HG03159 (cell line): ENCODE measurements at regions not wholly inside any gene's neighbourhood (a gene's known extent, or its start where the extent isn't known, plus 50 kb on each side); places are given as distances from the start of the nearest gene placed in this dataset.
"Not testable (repeated sequence)": the region's sequence is repeated elsewhere in the genome, so short reads cannot be mapped to it uniquely, and the experiment has no call there.

Source experiments
- ATAC-seq: cut with Tn5 transposase; IDR thresholded peaks from one replicate; pipeline ENCODE4 v1.9.1; 2021; ENCODE audit warnings: mild to moderate bottlenecking, moderate library complexity; ENCODE audit not compliant: unreplicated experiment

DNA sequence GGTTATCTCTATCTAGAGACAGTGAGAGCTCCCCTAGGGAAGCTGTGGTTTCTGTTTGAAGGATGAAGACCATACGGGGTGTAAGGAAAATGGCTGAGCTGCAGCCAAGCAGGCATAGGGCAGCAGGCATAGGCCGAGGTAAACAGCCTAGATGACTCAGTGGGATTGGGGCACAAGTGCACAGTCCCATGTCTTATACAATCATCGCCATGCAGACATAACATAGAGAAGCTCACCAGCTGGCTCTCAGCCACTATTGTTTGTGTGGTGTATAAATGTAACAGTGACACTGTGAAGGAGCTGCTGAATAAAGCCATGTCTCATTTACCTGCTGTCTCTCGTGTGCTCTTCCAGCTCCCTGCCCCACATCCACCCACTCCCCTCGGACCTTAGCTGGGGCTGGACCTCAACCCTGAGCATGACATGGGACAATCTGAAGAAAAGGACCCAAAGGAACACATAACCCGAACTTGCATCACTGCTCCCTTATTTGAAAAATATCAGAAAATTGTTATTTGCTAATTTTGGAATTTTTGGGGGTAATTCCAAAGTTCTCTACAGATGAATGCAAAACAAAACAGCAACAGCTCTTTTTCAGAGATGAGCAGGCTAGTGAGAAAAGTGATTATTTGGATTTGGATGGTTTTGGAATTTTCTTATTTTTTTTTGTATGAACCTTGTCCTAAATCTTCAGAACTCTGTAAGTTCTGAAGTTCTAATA is 582.7 kb downstream of the REEP3 start:
- ATAC-seq, result no peak

DNA sequence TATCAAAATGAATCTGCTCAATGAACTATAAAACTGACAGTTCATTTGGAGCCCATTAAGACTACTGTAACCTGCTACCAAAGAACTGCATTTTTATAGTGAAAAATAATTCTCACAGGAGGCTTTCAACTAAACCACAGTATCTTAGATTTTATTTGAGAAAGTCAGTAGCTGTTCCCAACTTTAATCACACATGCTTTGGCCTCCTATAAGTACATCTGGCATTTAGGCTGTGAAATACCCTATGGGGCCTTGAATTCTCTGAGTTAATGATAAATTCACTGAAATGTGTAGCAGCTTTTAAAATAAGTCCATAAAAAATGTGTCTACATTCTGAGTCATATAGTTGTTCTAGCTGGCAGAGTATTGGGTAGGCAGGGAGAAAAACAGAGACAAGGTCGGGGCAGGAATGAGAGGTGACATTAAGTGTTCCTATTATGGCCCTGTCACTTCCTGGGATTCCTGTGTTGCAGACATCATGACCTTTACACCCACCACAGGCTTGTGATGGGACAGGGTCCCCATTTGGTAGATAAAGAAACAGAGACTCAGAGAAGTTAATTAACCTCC is 588.8 kb downstream of the REEP3 start:
- ATAC-seq, result no peak

DNA sequence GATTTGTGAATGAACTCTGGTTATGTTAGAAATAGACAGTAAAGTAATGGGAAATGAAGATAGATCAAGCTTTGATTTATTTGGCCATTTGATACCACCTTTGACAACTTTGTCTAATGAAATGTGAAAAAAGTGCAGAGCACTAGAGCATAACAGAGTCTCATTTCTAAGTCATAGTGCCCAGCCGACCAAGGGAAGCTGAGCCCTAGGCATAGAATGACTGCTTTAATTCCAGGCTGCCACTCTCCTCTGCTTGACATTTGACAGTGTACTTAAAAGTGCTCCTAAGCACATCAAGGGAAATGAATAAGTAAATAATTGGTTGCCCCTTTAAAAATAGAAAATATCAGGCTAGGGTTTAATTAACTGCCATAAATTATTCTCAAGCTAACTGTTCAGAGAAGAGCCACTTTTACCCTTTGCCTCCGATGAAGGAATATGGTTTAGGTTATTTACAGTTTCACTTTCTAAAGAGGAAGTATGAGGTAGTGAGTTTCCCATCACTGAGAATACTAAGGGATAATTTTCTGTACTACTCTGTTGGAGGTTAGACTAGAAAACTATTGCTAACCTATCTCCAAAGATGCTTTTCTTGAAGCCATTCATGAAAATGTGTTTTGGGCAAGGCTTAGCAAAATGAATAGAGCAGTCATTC is 591.6 kb downstream of the REEP3 start:
- no peak for ATAC-seq

DNA sequence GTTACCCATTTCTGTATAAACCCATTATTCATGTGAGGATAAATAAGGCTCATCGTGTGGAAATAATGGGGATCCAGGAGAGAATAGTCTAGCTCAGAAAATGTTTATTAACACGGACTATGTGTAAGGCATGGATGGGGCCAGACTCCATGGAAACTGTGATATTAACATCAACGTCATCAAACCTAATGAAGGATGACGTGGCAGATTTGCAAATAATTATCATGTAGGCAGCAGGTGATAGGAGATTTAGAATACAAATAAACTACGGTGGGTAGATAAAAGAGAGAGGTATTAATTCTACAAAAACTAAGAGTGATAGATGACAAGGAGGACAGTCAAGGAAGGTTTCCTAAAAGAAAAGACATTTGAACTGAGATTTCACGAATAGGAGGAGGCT is 592.2 kb downstream of the REEP3 start:
- no peak for ATAC-seq

DNA sequence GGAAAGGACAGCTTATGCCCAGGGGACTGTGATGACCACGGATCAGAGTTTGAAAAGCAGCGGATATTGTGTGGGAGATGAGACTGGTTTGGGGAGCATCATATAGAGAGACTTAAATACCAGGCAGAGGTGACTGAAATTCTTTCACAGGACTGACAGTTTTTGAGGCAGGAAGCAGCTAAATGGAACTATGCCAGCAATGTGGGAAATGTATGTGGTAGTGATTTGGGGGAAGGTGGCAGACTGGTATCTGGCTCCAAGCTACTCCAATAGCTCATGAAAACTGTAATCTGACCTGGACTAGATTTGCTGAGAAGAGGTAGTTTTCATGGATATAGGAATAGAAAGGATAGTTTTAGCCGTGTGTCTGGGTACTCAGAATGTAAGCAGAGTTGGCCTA is 592.6 kb downstream of the REEP3 start:
- no peak for ATAC-seq

DNA sequence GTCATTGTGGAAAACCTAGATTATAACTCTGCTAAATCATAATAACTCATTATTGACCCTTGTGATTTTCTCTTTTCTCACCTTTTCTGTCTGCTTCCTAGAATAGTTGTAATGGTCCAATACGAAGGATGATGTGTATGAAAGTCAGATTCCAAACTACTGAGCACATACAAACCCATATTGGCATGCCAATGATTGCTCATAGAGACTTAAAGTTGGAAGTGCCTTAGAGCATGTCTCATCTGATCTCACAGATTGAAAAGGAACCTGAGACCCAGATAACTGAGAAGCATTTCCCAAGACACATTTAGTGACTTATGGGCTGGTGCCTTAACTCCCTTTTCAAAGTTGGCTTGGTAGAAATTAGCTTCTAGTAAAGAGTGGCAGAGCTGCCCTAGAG is 594.3 kb downstream of the REEP3 start:
- no peak for ATAC-seq

DNA sequence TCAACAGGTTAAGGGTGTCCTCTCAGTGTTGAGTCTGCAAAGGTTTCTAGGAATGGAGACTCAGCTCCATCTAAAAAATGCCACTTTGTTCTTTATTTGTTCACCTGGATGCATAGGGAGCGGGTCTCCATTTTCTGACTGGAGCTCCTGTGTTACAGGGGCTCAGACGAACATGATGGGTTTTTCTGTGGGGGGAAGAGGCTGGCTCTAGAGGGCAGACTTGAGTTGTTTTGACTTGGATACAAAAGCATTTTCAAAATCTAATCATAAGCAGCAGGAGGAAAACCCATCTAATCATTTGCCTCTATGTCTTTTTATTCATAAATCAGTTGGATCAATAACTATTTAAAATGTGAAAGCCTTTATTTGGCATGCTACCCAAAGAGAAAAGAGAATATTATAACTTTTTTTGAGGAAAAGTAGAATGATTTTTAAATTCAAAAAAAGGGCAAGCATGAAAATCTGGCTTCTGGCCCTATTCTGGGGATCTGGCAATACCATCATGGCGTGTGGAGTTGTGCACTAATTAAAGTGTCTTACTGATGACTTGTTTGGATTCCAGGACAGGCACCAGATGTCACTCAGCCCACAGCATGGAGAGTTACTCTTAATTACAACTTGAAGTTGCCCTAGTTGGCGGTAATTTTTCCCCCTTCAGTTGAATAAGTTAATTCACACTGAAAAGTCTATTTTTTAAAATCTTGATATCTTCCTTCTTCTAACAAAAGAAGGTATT is 594.9 kb downstream of the REEP3 start:
- ATAC-seq, result no peak

DNA sequence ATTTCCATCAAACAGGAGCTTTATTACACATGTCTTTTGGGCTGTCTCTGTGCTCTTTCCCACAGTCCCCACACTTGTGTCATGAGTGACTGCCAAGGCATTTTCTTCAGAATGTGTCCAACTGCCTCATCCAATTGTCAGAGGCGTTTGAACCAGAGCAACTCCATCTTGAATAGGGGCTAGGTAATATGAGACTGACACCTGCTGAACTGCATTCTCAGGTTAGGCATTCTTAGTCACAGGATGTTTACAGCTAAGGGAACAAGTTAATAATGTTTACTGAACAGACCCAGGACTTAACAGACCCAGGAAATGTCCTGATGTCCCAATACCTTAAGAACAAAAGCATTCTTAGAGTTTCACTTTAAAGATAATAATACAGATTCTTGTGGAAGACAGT is 595.5 kb downstream of the REEP3 start:
- ATAC-seq, result no peak

DNA sequence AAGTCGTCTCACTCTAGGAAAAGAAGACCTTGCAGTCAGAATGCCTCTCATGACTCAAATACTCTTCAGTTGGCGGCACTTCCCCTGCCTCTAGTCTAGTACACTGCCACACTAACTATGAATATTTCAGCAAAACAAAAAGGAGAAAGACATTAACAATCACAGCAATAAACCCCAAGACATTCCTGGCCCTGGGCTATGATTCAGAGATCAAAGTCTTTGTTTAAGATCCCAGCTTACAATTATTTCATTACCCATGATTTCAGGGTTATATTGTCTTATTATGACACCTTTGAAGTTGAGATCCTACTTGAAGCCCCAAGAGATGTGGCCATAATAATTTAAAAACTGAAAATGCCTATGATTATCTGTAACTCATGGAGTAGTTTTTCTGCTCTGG is 597.5 kb downstream of the REEP3 start:
- ATAC-seq, result no peak

DNA sequence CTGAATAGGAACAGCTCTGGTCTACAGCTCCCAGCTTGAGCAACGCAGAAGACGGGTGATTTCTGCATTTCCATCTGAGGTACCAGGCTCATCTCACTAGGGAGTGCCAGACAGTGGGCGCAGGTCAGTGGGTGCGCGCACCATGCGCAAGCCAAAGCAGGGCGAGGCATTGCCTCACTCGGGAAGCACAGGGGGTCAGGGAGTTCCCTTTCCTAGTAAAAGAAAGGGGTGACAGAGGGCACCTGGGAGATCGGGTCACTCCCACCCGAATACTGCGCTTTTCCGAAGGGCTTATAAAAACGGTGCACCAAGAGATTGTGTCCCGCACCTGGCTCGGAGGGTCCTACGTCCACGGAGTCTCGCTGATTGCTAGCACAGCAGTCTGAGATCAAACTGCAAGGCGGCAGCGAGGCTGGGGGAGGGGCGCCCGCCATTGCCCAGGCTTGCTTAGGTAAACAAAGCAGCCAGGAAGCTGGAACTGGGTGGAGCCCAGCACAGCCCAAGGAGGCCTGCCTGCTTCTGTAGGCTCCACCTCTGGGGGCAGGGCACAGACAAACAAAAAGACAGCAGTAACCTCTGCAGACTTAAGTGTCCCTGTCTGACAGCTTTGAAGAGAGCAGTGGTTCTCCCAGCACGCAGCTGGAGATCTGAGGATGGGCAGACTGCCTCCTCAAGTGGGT is 599.2 kb downstream of the REEP3 start:
- ATAC-seq, result not testable (repeated sequence)

DNA sequence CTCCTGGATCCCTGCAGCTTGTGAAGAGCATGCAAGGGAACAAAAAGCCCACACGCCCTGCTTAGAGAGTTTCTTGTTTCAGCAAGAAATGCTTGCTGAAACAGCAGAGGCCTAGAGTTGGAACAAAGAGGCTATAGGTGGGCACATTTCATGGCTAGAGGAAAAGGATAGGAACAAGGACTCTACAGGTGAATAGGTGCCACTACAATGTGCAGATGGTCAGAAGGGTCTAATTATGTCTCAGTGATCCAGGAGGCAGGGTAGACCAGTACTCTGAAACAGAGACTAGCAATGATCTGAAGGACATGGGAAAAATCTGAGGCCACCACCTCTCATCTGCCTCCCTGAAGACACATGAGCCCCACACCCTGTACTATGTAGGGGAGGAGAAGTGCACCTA is 609.0 kb downstream of the REEP3 start:
- ATAC-seq, result peak; percentile 56

DNA sequence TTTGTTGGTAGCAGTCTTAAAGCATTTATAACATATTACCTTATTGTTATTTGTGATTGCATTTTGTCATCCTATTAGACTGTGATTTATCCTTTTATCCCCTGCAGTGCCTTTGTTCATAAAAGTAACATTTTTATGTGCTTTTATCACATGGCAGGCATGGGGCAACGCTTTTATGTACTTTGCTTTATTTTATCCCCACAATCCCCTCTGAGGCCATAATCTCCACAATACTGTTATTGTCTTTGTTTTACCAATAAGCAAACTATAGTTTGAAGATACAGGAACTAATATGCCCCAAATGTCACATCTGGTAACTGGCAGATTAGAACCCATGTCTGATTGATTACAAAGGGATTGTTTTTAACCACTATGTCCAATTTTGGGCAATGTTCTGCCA is 613.5 kb downstream of the REEP3 start:
- no peak for ATAC-seq

DNA sequence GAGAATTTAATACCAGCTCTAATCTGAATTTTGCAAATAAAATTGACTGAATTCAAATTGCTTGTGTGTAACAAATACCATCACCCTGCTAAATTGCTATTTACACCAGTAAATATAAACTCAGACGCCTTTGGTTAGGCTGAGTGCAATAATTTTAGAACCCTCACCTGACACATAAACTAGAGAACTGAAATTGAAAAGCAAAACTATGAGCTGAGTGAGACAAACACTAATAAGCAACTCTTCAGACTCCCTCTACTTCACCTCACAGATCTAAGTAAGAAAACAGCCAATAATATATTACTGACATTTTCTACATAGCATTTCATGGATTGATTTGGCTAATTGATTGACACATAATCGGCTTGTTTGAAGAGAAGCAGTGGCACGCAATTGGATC is 621.2 kb downstream of the REEP3 start:
- ATAC-seq, result no peak

DNA sequence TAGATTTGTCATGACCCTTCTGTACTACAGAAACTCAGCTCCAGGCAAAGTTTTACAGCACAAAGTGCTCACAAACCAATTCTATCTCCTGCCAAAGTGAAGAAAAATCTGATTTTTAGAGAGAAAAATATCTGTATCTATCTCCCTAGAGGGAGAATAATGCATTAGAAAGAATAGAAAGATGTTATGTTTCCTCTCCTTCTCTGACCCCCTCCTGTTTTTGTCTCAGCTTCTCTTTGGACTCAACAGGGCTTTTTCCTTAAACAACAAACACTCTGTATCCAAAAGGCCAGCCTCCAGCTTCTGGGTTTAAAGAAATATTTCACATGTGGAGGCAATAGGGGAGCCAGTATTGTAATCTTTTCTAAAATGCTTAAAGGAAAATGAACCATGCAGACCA is 627.4 kb downstream of the REEP3 start:
- ATAC-seq, result no peak

DNA sequence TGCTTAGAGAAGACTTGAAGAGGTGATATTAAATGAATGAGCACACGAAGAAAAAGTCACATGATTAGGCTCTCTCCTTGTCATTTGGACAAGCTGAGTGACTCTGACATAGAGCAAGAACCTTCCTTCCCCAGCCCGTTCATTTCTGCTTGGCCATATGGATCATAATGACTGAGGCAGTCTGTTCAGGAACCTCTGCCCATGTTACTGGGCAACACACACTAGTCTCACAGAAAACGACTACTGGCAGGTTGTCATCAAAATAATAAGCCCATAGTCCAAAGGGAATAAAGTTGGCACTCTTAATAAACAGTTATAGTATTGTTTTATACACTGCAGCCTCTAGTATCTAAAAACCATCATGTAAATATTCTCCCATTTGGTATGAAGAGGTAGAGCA is 635.0 kb downstream of the REEP3 start:
- ATAC-seq, result no peak

DNA sequence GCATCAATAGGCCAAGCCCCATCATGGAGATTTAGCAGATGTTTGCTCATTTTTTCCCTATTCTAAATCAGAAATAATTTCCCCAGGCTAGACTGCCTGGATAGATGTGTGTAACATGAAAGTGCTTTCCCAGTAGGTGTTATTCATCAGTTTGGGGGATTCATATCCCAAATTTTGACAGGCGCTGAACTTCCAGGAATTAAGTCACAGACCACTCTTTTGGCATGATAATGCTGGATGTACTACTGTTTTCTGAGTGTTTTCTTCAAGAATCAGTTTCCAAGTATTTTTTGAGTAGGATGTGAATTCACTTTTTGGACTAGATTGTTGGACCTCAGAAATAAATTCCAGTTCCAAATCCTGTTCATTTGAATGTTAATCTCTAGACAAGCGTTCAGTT is 637.4 kb downstream of the REEP3 start:
- ATAC-seq, result no peak

DNA sequence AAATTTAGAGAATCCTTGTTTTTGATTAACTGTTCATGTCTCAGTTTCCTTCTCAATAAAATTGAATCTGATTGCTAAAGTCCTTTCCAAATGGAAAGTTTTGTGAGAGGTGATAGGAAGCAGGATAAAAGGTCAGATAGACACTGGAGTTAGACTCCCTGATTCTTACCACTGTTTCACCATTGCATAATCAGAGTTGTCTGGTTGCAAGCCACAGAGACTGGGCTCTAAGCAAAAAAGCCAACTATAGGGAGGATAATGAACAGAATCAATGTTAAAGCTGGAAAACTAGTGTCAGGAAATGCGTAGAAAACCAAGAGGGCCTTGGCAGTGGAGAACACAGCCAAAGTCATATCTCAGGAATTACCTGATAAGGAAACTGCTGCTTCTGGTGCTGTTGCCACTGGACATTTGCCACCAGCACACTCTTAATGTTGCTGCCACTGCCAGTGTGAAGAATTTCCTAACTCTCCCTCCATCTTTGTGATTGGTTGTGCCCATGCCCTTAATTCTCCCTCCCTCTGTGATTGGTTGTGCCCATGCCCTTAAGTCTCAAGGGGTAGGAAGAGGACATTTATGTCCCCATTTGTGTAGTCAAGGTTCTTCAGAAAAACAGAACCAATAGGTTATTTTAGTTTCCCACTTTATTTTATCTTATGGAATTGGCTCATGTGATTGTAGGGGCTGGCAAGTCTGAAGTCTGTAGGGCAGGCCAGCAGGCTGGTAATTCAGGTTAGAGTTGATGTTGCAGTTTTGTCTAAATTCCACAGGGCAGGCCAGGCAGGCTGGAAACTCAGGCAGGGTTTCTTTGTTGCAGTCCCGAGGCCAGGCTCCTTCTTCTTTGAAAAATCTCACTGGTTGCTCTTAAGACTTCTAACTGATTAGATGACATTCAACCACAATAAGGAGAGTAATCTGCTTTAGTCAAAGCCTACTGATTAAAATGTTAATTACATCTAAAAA is 639.0 kb downstream of the REEP3 start:
- ATAC-seq, result no peak

DNA sequence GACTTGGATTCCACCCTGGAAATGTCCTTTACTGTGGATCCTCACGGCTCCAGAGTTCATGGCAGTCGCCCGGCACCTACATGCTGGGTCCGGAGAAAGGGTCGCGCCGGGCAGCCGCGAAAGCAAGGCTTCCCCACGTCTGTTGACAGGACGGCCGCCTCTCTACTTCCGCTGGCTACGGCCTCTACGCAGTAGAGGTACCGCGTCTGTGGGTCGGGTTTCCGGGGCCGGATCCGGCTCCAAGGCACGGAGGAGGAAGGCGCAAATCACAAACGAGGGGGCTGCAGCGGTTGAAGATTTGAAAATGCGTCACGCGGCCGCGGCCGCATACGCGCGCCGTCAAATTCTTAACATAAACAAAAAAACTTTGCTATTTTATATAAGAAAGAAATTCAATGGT is 649.6 kb downstream of the REEP3 start:
- ATAC-seq, result no peak

DNA sequence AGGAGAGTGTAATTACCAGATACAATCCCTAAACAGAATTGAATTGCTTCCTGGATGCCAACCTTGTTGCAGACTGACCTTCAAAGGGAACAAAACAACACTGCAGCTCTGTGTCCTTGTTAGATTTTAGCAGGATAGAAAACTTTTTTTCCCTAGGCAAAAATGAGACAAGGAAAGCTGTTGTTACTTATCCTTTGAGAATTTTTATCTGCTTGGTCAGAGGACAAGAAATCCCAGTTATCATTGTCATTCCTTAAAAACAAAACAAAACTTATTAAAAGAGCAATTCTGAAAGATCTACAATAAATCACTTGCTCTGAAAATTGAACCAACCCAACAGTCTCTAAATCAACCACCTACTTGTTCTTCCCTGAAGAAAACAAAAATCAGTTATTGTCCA is 652.6 kb downstream of the REEP3 start:
- no peak for ATAC-seq

DNA sequence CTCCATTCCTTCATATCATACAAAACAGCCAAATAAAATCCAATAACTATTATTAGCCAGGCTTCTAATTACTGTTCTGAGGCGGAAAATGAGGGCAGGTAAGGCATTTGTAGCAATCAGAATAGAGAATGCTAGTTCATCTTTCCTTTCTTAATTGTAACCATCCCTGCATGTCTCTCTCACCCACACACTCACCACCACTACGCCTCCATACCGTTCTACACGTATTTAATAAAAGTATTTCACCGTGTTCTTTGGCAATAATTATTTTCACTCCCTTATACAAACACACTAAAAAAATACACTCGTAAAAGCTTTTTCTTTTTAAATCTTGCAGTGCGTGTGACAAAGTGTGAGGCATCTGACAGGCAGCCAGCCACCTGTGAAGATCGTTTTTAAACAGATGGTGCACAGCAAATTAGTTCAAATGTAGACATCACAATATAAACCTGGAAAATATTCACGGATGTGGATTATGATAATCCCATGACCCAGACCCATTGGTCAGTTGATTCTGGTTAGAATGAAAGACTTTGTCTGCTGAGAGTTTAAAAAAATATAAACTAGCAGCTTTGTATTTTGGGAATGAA is 653.6 kb downstream of the REEP3 start:
- no peak for ATAC-seq
